ENCODE measurements at regions not wholly inside any gene's neighbourhood (a gene's known extent, or its start where the extent isn't known, plus 50 kb on each side); places are given as distances from the start of the nearest gene placed in this dataset.

DNA sequence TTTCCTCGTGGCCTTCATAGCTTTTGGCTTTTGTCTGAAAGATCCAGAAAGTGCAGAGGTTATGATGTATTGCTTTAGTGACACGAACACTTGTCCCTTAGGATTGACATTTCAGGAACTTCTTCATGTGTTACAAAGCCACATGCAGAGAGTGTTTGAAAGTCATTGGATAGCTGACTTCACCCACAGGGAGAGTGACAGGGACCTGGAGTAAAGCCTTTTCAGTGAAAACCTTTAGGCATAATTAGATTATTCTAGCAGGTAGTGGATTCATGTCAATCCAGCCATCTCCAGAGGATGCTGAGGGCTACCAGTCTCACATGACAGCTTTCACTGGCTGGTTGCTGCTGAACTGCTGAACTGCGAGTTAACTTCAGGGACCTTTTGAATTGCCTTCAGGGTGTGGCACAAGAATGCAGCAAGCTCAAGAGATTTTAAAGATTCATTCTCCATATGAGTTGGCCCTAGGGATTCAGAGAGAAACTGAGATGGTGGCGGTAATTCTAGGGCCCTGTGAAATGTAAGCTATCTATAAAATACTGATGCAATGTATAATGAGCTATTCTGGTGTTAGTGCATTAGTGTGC is 267.0 kb upstream of the GOLIM4 start (continued):
- TF ChIP-seq, protein P1, sequence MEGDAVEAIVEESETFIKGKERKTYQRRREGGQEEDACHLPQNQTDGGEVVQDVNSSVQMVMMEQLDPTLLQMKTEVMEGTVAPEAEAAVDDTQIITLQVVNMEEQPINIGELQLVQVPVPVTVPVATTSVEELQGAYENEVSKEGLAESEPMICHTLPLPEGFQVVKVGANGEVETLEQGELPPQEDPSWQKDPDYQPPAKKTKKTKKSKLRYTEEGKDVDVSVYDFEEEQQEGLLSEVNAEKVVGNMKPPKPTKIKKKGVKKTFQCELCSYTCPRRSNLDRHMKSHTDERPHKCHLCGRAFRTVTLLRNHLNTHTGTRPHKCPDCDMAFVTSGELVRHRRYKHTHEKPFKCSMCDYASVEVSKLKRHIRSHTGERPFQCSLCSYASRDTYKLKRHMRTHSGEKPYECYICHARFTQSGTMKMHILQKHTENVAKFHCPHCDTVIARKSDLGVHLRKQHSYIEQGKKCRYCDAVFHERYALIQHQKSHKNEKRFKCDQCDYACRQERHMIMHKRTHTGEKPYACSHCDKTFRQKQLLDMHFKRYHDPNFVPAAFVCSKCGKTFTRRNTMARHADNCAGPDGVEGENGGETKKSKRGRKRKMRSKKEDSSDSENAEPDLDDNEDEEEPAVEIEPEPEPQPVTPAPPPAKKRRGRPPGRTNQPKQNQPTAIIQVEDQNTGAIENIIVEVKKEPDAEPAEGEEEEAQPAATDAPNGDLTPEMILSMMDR (IDR thresholded peaks at IDR 0.05), result no peak
- TF ChIP-seq TAF1 (IDR thresholded peaks at IDR 0.05; ENCODE audit: borderline replicate concordance, low read depth, low read length) (no peak), EZH2phosphoT487 (IDR thresholded peaks at IDR 0.05; ENCODE audit: borderline replicate concordance, low read depth) (no peak), NFIC (IDR thresholded peaks at IDR 0.05; ENCODE audit: borderline replicate concordance) (no peak), NRF1 (IDR thresholded peaks at IDR 0.05; ENCODE audit: low read depth, low read length) (no peak), RXRA (IDR thresholded peaks at IDR 0.05; ENCODE audit: borderline replicate concordance, low read depth) (no peak), TCF12 (IDR thresholded peaks at IDR 0.05) (no peak), JUND (IDR thresholded peaks at IDR 0.05) (no peak), FOXJ3 (CRISPR knock-in tag; IDR thresholded peaks at IDR 0.05) (no peak), RFX5 (IDR thresholded peaks at IDR 0.05; ENCODE audit: low read length) (no peak)
- TF ChIP-seq, protein P2, sequence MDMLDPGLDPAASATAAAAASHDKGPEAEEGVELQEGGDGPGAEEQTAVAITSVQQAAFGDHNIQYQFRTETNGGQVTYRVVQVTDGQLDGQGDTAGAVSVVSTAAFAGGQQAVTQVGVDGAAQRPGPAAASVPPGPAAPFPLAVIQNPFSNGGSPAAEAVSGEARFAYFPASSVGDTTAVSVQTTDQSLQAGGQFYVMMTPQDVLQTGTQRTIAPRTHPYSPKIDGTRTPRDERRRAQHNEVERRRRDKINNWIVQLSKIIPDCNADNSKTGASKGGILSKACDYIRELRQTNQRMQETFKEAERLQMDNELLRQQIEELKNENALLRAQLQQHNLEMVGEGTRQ (IDR thresholded peaks at IDR 0.05; ENCODE audit: borderline replicate concordance, low read depth, low read length), result no peak

DNA sequence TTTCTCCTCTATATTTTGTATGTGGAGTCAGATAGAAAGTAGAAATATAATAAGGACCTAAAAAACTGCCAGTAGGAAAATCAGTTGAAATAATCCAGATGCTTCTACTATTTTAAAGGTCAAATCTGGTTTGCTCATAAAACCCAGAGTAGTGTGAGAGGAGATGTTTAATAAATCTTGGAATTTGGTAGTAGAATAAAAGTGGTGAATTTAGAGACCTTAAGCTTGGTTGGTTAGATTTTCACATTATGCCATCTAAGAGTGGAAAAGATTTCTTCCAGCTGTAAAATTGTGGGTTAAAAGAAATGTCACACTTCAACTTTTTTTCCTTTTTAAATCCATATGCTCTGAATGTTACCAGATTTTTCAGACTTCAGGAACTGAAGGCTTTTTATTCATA is 266.4 kb upstream of the GOLIM4 start:
- Histone ChIP-seq H3K9me3 (no peaks in the 10 kb centered on the region), H4K20me1 (ENCODE audit: insufficient read depth) (no peaks in the 10 kb centered on the region), H3K27me3 (ENCODE audit: insufficient read depth) (no peaks in the 10 kb centered on the region), H3K4me2 (no peak overlapping the region), H3K27ac (ENCODE audit: low read depth in 2 of 2, low read length in 1 of 2) (no peak overlapping the region), H3K4me1 (ENCODE audit: control insufficient read depth in 1 of 2, insufficient read depth in 2 of 2, low read depth in 1 of 2, low read length in 1 of 2) (no peaks in the 10 kb centered on the region; a peak in 1 of 4 replicates), H3F3A (replicated peaks; ENCODE audit: insufficient read depth) (no peaks in the 10 kb centered on the region), H3K36me3 (replicated peaks in 1 of 2; ENCODE audit: control insufficient read depth in 1 of 2, insufficient read depth in 2 of 2, low read length in 1 of 2) (no peaks in the 10 kb centered on the region), H3K9ac (no peak overlapping the region), H3K79me2 (ENCODE audit: insufficient read depth) (no peaks in the 10 kb centered on the region), H2AFZ (ENCODE audit: low read depth) (no peak overlapping the region), H3K4me3 (ENCODE audit: low read depth in 2 of 2, low read length in 1 of 2) (no peak overlapping the region), H3K9me2 (no peaks in the 10 kb centered on the region)
- CTCF ChIA-PET, result no interaction called here
- TF ChIP-seq RFX5 (IDR thresholded peaks at IDR 0.05; ENCODE audit: low read length) (no peak), POLR2AphosphoS5 (IDR thresholded peaks at IDR 0.05; ENCODE audit: low read depth, low read length) (no peak), CHD2 (IDR thresholded peaks at IDR 0.05; ENCODE audit: low read length, partially characterized antibody) (no peak), RAD21 (IDR thresholded peaks at IDR 0.05; ENCODE audit: low read length) (no peak), SMC3 (IDR thresholded peaks at IDR 0.05; ENCODE audit: low read depth, low read length) (no peak), JUND (IDR thresholded peaks at IDR 0.05) (no peak)
- TF ChIP-seq, protein P3, sequence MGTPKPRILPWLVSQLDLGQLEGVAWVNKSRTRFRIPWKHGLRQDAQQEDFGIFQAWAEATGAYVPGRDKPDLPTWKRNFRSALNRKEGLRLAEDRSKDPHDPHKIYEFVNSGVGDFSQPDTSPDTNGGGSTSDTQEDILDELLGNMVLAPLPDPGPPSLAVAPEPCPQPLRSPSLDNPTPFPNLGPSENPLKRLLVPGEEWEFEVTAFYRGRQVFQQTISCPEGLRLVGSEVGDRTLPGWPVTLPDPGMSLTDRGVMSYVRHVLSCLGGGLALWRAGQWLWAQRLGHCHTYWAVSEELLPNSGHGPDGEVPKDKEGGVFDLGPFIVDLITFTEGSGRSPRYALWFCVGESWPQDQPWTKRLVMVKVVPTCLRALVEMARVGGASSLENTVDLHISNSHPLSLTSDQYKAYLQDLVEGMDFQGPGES (IDR thresholded peaks at IDR 0.05; ENCODE audit: low read depth, low read length), result no peak
- TF ChIP-seq, protein P2 (IDR thresholded peaks at IDR 0.05; ENCODE audit: borderline replicate concordance, low read depth, low read length), result no peak
- POLR2A ChIA-PET, result no interaction called here
- DNase-seq, result no peak

All from SK-N-SH (cell line).